Neural progenitor cell (in vitro differentiated cells): ENCODE measurements at regions not wholly inside any gene's neighbourhood (a gene's known extent, or its start where the extent isn't known, plus 50 kb on each side); places are given as distances from the start of the nearest gene placed in this dataset.

Experiments used
- DNase-seq: peaks from one replicate; pipeline ENCODE4 v3.0.0-alpha.2; 2016; ENCODE audit warnings: low spot score
- H2AFZ ChIP-seq: fragments of 200-600 bp; sonication (generic); replicated peaks from 2 replicates; pipeline ENCODE4 v1.6.1; 2016; ENCODE audit warnings: antibody characterized with exemption
- H3F3A ChIP-seq: fragments of 200-600 bp; sonication (generic); 2 replicates; pipeline ENCODE4 v1.6.1; 2016; ENCODE audit warnings: antibody characterized with exemption, low read depth
- H3K27ac ChIP-seq: fragments of 200-600 bp; sonication (generic); 2 replicates; pipeline ENCODE4 v1.5.1; 2016; ENCODE audit warnings: mild to moderate bottlenecking
- H3K27me3 ChIP-seq: fragments of 200-600 bp; sonication (generic); 2 replicates; pipeline ENCODE4 v1.6.1; 2016; ENCODE audit warnings: mild to moderate bottlenecking, moderate library complexity
- H3K36me3 ChIP-seq: fragments of 200-600 bp; sonication (generic); 2 replicates; pipeline ENCODE4 v1.5.1; 2016
- H3K4me1 ChIP-seq: fragments of 200-600 bp; sonication (generic); 2 replicates; pipeline ENCODE4 v1.6.1; 2016; ENCODE audit warnings: mixed run types
- H3K4me2 ChIP-seq: fragments of 200-600 bp; sonication (generic); 2 replicates; pipeline ENCODE4 v1.6.1; 2016
- H3K4me3 ChIP-seq: fragments of 200-600 bp; sonication (generic); 2 replicates; pipeline ENCODE4 v1.5.1; 2016
- H3K79me2 ChIP-seq: fragments of 200-600 bp; sonication (generic); 2 replicates; pipeline ENCODE4 v1.6.1; 2016; ENCODE audit warnings: low read depth
- H3K9ac ChIP-seq: fragments of 200-600 bp; sonication (generic); 2 replicates; pipeline ENCODE4 v1.6.1; 2016
- H3K9me3 ChIP-seq: fragments of 200-600 bp; sonication (generic); 2 replicates; pipeline ENCODE4 v1.5.1; 2016; ENCODE audit warnings: low read depth
- H4K20me1 ChIP-seq: fragments of 200-600 bp; sonication (generic); 2 replicates; pipeline ENCODE4 v1.6.1; 2016; ENCODE audit warnings: low read depth
- H3K27ac Mint-ChIP-seq: 3 replicates; pipeline ENCODE4 v1.8.0; 2021; ENCODE audit warnings: mixed read lengths
- H3K27me3 Mint-ChIP-seq: 2 replicates; pipeline ENCODE4 v1.8.0; 2022; ENCODE audit warnings: low read depth, mild to moderate bottlenecking, inconsistent platforms, moderate library complexity, mixed read lengths; ENCODE audit not compliant: insufficient read depth
- H3K36me3 Mint-ChIP-seq: 3 replicates; pipeline ENCODE4 v1.8.0; 2021; ENCODE audit warnings: mixed read lengths
- H3K4me1 Mint-ChIP-seq: 3 replicates; pipeline ENCODE4 v1.8.0; 2021; ENCODE audit warnings: mixed read lengths
- H3K4me3 Mint-ChIP-seq: 3 replicates; pipeline ENCODE4 v1.8.0; 2021; ENCODE audit warnings: mild to moderate bottlenecking, moderate library complexity, mixed read lengths
- H3K9me3 Mint-ChIP-seq: 3 replicates; pipeline ENCODE4 v1.8.0; 2020; ENCODE audit warnings: mixed read lengths
- CTCF ChIP-seq: fragments of 200-600 bp; sonication (generic); IDR thresholded peaks from 2 replicates; pipeline ENCODE4 v1.5.1; 2017; ENCODE audit warnings: antibody characterized with exemption, mild to moderate bottlenecking
- EZH2 ChIP-seq: fragments of 200-600 bp; sonication (generic); IDR thresholded peaks from 2 replicates; pipeline ENCODE4 v1.6.1; 2017; ENCODE audit warnings: antibody characterized with exemption, mild to moderate bottlenecking, moderate library complexity
- EZH2phosphoT487 ChIP-seq: fragments of 200-600 bp; sonication (generic); IDR thresholded peaks from 2 replicates; pipeline ENCODE4 v1.6.1; 2017; ENCODE audit warnings: antibody characterized with exemption

DNA sequence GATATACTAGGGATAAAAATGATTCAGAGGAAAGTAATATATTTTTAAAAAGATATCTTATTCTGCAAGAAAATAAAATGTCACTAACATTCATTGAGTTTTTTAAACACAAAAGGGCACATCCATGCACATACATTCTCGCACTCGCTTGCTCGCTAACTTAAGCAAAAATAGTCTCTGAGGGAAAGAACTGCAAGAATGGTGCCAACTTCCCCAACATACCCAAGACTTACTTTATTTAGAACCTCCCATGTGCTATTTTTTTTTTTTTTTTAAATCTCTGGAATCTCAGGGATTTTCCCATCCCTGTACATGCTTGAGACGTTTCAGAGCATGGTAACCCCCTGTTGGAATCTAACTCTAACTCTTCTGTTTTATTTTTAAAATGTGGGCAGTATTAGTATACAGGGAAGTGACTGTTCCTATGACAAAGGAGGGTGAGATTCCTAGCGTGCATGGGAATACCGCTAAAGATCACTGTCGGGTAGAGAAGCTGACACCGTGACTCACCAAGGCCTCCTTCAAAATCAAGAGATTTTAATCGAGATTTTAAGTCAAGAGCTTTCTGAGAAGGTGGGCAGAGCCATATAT lies 187.9 kb upstream of the ZEB2 start:
- no peak overlapping the region for H2AFZ ChIP-seq
- no peaks in the 10 kb centered on the region for H3K36me3 ChIP-seq
- H3F3A ChIP-seq, result no peaks in the 10 kb centered on the region
- H3K79me2 ChIP-seq, result no peaks in the 10 kb centered on the region
- no peaks in the 10 kb centered on the region for H4K20me1 ChIP-seq
- TF ChIP-seq EZH2phosphoT487 (no peak), CTCF (no peak), EZH2 (no peak)
- no peak overlapping the region for H3K27ac Mint-ChIP-seq
- H3K27ac ChIP-seq, result no peak overlapping the region
- no peak overlapping the region for H3K4me3 Mint-ChIP-seq
- peaks cover 5% of the 10 kb centered on the region for H3K4me1 ChIP-seq
- no peaks in the 10 kb centered on the region for H3K27me3 ChIP-seq
- peaks cover 2% of the 10 kb centered on the region for H3K27me3 Mint-ChIP-seq
- H3K4me1 Mint-ChIP-seq, result no peaks in the 10 kb centered on the region
- DNase-seq, result no peak
- H3K9ac ChIP-seq, result no peak overlapping the region
- no peak overlapping the region for H3K4me3 ChIP-seq
- no peaks in the 10 kb centered on the region for H3K36me3 Mint-ChIP-seq
- H3K9me3 Mint-ChIP-seq, result no peaks in the 10 kb centered on the region
- no peaks in the 10 kb centered on the region for H3K9me3 ChIP-seq
- no peak overlapping the region for H3K4me2 ChIP-seq

GRCh38 chr2:144706647-144707046 lies 186.7 kb upstream of the ZEB2 start:
- no peaks in the 10 kb centered on the region for H3K36me3 Mint-ChIP-seq

DNA sequence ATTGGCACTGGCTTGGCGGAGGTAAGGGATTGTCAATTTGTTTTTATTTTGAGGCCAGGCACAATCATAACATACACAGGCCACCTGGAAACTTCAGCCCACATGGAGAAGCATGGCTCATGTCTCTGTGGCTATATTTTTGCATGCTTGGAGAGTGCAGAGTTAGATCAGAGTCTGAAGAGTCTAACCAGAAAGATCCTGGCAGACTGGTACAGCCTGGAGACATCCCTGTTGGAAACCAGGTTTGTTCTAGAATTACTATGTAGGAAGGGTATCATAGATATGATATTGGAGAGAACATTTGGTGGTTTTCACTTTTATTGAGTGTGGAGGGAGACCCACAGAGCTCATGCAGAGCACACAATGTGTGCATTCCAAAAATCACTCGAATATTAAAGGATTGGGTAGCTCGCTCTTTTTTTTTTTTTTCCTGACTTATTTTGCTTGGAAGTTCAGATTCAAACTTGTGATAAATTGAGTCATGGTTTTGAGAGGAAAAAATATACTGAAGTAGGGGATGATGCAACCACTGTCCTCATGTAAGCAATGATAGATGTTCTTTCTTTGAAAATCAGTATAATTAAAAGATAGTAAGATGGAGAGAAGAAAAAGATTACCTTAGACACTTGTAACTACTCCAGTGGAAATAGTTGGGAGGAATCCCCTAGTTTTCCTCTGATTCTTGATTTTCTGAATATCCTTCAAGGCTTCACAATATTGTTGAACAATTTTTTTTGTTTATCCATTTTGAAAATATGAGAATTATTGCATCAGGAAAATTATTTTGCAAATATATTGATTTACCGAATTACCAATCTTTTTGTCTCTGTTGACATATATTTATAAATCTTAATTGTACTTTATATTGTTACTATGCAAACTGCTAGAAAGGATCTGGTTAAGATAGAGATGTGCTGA lies 185.7 kb upstream of the ZEB2 start:
- no peaks in the 10 kb centered on the region for H3K9me3 ChIP-seq
- no peak overlapping the region for H2AFZ ChIP-seq
- H3K27me3 Mint-ChIP-seq, result peaks cover 2% of the 10 kb centered on the region
- H3K27ac Mint-ChIP-seq, result no peak overlapping the region
- H3K4me3 ChIP-seq, result no peak overlapping the region
- no peaks in the 10 kb centered on the region for H3K4me1 ChIP-seq
- TF ChIP-seq CTCF, result no peak
- TF ChIP-seq EZH2phosphoT487, result no peak
- TF ChIP-seq EZH2, result no peak
- no peak overlapping the region for H3K27ac ChIP-seq
- DNase-seq, result no peak
- H3K9me3 Mint-ChIP-seq, result no peaks in the 10 kb centered on the region
- no peaks in the 10 kb centered on the region for H3K36me3 Mint-ChIP-seq
- H3K27me3 ChIP-seq, result no peaks in the 10 kb centered on the region
- no peaks in the 10 kb centered on the region for H3F3A ChIP-seq
- no peak overlapping the region for H3K9ac ChIP-seq
- no peaks in the 10 kb centered on the region for H4K20me1 ChIP-seq
- no peak overlapping the region for H3K4me3 Mint-ChIP-seq
- H3K4me2 ChIP-seq, result no peak overlapping the region
- no peaks in the 10 kb centered on the region for H3K79me2 ChIP-seq
- H3K4me1 Mint-ChIP-seq, result no peaks in the 10 kb centered on the region
- H3K36me3 ChIP-seq, result no peaks in the 10 kb centered on the region

More at GRCh38 chr2:144706647-144707046, 186.7 kb upstream of the ZEB2 start:
- Mint-ChIP-seq H3K27ac (no peak overlapping the region), H3K9me3 (no peaks in the 10 kb centered on the region), H3K4me1 (no peaks in the 10 kb centered on the region), H3K27me3 (peaks cover 2% of the 10 kb centered on the region), H3K4me3 (no peak overlapping the region)
- no peaks in the 10 kb centered on the region for H3K4me1 ChIP-seq
- H3K4me3 ChIP-seq, result no peak overlapping the region
- no peak for TF ChIP-seq CTCF
- no peak for TF ChIP-seq EZH2phosphoT487
- TF ChIP-seq EZH2, result no peak
- H3K4me2 ChIP-seq, result no peak overlapping the region
- H2AFZ ChIP-seq, result no peak overlapping the region
- no peak overlapping the region for H3K27ac ChIP-seq
- no peak for DNase-seq
- H4K20me1 ChIP-seq, result no peaks in the 10 kb centered on the region
- H3K79me2 ChIP-seq, result no peaks in the 10 kb centered on the region
- H3K36me3 ChIP-seq, result no peaks in the 10 kb centered on the region
- H3K27me3 ChIP-seq, result no peaks in the 10 kb centered on the region
- no peaks in the 10 kb centered on the region for H3F3A ChIP-seq
- H3K9me3 ChIP-seq, result no peaks in the 10 kb centered on the region
- no peak overlapping the region for H3K9ac ChIP-seq
